HG02852 (cell line): ENCODE measurements at regions not wholly inside any gene's neighbourhood (a gene's known extent, or its start where the extent isn't known, plus 50 kb on each side); places are given as distances from the start of the nearest gene placed in this dataset.

Source experiments
- ATAC-seq: cut with Tn5 transposase; IDR thresholded peaks from one replicate; pipeline ENCODE4 v1.9.1; 2021; ENCODE audit warnings: mild to moderate bottlenecking, moderate library complexity; ENCODE audit not compliant: unreplicated experiment

GRCh38 chr1:55500601-55501000 lies 285.4 kb upstream of the USP24 start:
- ATAC-seq: no peak

DNA sequence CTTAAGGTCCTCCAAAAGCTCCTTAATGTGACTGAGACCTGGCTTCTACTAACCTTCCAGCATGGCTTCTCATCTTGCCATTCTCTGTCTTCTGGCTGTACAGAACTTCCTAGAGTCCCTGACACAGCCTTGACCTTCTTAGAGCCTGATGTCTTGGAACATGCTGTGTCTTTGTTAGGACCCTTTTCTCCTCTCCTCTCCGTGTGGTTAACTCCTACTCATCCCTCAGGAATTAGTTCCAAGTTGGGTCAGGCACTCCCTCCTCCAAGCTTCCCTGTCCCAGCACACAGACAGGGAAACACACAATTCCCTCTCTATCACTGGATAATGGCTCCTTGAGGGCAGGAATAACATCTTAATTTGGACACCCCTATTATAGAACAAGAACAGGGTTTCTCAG lies 275.4 kb upstream of the USP24 start:
- no peak for ATAC-seq

GRCh38 chr1:55484173-55484572 lies 269.0 kb upstream of the USP24 start:
- no peak for ATAC-seq

DNA sequence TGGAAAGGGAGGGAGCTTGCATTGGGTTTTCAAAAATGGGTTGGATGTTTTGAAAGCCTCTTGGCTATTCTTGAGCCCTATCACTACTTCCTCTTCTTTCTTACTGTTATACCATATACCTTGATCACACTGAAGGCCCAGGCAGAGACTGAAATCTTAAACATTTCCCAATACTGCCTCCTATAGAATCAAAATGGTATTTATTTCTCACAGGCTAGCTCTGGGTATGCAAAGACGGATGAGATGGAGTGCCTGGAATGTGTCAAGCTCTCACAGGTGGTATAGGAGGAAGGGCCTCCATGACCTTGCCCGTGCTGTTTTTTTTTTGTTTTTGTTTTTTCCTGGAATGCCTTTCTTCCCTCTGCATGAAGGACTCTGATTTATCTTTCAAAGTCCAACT lies 268.4 kb upstream of the USP24 start:
- ATAC-seq: no peak

DNA sequence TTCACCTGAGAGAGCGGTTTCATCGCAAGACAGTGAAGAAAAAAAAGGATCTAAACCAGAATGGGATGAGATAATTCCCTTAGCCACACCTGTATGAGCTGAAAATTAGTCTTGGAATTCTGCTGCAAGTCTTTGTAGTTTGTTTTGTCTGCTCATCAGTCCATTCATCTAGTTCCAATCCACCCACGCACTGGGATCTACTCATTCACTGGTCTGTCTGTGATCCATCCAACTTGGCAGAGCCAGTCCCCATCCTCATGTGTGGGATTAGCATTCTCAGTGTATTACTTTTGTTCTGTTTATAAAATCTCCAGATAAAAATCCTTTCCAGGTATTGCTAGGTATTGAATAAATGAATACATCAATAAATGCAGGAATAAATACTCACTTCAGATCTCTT lies 266.5 kb upstream of the USP24 start:
- no peak for ATAC-seq

DNA sequence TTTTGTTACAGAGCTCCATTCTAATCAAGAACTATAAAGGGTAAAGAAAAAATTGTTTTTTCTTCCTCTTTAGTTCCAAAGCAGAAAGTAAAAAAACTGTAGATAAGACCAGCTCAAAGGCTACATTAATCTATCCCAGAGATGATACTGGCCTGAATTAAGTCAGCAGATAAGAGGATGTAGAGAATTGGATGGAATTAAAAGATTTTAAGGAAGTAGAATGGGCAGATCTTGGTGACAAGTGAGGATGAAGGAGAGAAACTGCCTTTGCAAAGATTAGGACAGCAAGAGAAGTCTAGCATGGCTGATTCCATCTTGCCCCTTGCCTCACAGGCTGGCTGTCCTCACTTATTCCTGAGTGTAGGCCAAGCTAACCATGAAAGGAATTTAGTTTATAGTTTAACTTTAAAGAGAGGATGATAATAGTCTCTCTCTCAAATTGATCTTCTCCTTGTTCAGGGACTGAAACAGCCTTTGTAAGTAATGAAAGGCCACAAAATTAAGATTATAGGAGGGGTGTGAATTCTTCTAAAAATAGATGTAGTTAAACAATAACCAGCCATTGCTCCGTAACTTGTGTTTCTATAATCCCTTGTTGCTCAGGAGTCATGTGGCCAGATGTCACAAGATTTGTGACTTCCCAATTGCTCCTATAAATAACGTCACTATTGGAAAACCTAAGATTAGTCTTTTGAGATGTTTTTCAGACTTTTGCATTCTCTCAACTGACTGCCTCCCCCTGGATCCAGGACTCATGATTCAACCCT lies 265.0 kb upstream of the USP24 start:
- no peak for ATAC-seq

DNA sequence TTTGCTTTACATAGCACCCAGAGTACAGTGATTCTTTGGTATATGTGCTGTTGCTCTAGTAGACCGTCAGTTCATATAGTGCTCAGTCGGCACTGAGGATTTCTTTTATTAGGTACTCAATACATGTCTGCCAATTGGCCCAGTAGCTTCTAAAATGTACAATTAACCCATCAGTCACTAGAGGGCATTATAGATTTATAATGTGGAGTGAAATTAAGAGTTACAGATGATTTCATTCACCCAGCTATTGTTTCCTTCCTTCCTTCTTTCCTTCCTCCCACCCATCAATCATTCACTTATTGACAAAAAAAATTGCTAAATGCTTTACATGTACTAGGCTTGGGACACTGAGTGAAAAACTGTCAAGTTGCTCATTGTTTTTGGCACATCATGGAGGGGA lies 263.6 kb upstream of the USP24 start:
- ATAC-seq: no peak

DNA sequence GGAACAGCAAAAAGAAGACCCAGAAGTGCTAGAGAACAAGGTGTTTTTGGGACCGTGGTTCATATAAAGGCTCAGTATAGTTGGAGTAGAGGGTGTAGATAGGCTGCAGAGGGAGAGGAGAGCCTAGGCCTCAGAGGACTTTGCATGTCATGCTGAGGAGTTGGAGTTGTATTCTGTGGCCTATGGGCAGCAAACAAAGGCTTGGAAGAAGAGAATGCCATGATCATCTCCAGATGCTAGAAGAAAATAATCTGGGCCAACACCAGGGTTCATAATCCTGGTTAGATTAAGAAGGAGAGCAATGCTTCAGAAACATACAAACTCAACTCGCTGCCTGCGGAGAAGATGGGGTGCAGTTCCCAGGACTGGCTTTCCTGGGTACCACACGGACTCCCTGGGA lies 262.8 kb upstream of the USP24 start:
- no peak for ATAC-seq

- no peak for ATAC-seq
Measured at GRCh38 chr1:55476445-55477015, 261.4 kb upstream of the USP24 start.

DNA sequence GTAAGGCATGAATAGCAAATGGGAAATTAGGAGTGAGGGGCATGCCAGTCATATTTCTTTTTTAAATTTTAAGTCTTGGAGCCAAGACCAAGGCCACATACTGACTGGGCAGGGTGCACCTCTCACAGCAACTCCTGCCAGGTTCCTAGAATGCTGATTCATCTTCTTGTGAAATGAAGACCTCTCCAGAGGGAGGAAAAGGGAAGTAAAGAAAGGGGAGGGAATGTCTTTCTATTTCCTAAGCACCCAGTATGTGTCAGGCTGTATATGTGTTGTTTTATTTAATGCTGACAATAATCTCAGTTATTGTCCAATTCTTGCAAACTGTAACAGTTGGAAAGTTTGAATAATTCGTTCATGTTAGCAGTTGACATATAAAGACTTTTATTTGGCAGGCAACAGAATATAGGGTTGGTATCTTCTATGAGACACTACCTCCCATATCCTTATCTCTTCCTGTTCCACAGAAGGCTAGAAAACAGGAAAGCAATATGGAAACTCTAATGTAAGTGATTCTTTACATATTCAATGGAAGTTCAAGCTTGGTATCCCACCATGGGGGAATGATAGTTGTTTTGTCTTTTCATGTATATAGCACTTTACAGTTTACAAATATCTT lies 259.1 kb upstream of the USP24 start:
- no peak for ATAC-seq

GRCh38 chr1:55473661-55474060 lies 258.5 kb upstream of the USP24 start:
- no peak for ATAC-seq

DNA sequence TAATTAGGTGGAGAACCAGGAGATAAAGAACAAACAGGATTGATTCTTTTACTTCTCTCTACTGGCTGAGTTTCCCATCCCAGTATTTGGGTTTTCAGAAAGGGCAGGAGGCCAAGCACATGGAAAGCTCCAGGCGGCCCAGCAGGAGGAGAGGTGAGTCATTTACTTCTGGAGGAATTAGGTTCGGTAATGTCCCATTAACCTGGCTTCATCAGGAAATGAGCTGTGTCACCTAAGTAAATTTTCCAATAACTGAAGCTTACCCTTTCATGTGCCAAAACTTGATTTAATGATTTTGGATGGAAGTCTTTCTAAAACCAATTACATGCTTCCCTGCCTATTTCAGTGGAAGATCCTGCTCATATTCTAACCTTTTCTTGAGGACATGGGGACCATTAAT lies 257.6 kb upstream of the USP24 start:
- ATAC-seq: no peak

DNA sequence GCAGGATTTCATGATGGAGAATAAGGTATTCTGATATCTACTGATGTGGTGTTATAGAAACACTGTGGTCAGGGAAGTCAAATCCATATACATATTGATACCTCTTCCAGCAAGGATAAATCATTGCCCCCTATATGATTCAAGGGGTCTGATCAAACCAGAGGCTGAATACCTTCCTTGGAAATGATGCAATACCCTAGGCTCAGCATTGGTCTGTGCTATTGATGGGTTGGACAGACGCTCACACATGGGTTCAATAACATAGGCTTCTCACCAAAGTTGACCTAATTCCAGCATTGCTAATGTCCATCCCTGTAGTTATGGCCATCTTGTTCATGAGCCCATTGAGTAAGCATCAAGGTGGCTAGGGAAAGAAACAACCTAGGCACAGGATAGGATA lies 257.0 kb upstream of the USP24 start:
- no peak for ATAC-seq

GRCh38 chr1:55468142-55468795 lies 253.1 kb upstream of the USP24 start:
- no peak for ATAC-seq

- ATAC-seq: no peak
Measured at GRCh38 chr1:55466921-55467320, 251.8 kb upstream of the USP24 start.

DNA sequence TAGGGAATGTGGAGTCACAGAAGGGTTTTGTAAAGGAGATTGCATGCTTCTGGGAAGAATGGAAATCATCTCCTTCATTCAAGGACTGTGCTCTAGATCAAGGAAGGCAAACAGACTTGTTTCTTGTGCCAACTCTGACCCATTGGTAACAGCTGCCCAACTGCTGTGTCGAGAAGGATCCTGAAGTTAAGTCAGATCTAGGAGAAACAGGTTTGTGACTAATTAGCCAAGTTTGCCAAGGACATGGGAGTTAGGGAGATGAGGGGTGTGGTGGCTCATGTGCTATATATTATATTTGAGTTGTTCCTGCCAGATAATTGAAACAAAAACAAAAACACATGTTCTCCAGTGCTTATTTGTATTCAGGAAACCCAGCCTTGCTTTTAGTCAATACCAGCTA lies 251.2 kb upstream of the USP24 start:
- ATAC-seq: no peak

DNA sequence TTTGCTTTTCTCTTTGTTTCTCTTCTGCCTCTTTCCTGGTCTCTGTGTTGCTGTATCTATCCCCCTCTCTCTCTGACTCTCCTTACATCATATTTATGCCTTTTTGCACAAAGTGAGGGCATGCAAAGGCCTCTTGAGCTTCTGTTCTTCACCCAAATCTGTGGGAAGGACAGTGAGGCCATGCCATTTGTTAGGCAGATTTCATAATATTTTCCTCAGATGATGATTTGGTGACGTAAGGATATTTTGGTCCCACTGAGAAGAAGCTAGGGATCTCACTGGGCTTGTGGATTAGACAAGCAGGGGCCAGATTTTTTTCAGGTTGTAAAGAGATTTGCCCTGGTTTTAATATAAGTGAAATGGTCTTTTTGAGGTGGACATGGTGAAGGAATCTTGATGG lies 249.4 kb upstream of the USP24 start:
- ATAC-seq: no peak

DNA sequence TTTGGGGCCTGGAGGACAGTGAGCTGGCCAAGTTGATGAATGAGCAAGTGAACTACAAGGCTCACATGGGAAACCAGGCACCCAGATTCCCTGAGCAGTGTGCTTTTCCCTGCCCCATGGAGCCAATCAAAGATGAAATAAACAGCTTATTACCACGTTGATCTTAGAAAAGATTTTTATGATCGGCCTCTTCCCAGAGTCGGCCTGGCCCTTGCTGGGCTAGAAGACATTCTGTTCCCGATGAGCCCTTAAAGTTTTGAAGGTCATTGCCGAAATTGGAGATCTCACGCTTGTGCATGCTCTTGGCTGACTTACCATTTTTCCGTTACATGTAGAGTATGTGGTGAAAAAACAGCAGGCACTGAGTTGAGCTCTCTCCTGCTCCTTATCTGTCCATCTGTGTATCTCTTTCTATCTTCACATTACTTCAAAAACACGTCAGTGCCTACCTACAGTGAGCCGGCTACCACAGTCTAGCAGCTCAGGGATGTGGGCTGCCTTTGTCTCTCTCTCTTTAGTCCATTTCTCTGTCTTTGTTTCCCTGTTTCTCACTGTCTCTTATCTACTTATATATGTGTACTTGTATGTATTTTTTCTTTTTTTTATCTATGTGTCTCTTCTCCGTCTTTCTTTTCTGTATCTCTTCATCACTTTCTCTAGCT lies 248.8 kb upstream of the USP24 start:
- ATAC-seq: no peak

- ATAC-seq: no peak
Measured at GRCh38 chr1:55457874-55458273, 242.7 kb upstream of the USP24 start.

DNA sequence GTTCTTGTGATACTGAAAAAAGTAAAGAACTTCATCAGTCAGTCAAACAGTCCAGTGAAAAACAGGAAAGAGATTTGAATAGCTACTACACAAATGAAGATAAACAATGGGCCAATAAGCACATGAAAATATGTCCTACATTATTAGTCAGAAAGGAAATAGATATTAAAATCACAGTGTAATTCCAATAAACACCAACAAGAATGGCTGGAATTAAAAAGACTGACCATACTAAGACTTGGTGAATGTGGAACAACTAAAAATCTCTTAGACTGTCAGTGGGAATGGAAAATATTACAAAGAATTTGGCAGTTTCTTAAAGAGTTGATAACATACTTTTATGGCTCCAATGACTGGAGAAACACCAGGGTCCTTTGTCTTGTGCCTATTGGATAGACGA lies 241.8 kb upstream of the USP24 start:
- ATAC-seq: no peak

DNA sequence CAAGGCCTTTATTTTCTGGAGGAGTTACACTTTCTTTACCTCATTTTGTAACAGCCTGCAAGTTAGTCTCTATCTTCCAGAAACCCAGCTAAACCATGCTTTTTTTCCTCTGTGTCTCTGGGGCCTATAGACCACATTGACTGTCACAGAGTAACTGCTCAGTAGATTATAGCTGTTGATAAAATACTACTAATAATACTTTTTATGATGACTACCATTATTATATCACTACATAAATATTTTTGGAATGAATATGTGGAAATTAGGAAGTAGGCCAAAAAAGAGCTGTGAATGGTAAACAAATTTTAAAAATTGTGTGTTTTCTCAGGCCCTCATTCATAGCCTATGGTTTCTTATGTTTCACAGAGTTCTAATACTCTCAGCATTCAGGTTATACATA lies 233.1 kb upstream of the USP24 start:
- no peak for ATAC-seq
